Epithelial cell of proximal tubule (primary cell): ENCODE measurements at regions not wholly inside any gene's neighbourhood (a gene's known extent, or its start where the extent isn't known, plus 50 kb on each side); places are given as distances from the start of the nearest gene placed in this dataset.

Source experiments
- DNase-seq: peaks from one replicate; pipeline ENCODE4 v3.0.0-alpha.2; 2011; ENCODE audit warnings: low read depth
- H3K4me3 ChIP-seq: 2 replicates; pipeline ENCODE4 v1.5.1; 2011; ENCODE audit warnings: low read depth, mild to moderate bottlenecking, low read length
- TF ChIP-seq, protein P1 (sequence below): conservative IDR thresholded peaks from 2 replicates; pipeline ENCODE4 v1.5.1; 2012; ENCODE audit warnings: low read depth, mild to moderate bottlenecking, low read length

DNA sequence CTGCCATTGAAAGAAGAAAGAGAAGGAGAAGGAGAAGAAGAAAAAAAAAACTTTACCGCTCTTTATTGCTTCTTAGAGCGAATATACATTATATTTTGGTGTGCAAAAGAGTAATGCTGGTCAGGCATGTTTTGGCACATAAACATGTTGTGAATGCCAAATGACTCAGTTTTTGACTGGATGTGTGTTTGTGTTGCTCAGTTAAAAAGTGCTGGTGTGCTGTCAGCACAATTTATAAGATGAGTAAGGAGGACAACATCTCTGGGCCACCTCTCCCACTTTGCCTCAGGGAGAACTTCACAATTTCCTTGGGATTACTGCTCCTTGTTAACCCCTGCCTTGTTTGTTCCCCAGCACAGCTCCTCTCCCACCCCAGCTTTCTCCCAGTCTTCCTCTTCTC lies 584.8 kb downstream of the ETNK1 start:
- H3K4me3 ChIP-seq = no peak overlapping the region
- TF ChIP-seq, protein P1, sequence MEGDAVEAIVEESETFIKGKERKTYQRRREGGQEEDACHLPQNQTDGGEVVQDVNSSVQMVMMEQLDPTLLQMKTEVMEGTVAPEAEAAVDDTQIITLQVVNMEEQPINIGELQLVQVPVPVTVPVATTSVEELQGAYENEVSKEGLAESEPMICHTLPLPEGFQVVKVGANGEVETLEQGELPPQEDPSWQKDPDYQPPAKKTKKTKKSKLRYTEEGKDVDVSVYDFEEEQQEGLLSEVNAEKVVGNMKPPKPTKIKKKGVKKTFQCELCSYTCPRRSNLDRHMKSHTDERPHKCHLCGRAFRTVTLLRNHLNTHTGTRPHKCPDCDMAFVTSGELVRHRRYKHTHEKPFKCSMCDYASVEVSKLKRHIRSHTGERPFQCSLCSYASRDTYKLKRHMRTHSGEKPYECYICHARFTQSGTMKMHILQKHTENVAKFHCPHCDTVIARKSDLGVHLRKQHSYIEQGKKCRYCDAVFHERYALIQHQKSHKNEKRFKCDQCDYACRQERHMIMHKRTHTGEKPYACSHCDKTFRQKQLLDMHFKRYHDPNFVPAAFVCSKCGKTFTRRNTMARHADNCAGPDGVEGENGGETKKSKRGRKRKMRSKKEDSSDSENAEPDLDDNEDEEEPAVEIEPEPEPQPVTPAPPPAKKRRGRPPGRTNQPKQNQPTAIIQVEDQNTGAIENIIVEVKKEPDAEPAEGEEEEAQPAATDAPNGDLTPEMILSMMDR = no peak
- no peak for DNase-seq

DNA sequence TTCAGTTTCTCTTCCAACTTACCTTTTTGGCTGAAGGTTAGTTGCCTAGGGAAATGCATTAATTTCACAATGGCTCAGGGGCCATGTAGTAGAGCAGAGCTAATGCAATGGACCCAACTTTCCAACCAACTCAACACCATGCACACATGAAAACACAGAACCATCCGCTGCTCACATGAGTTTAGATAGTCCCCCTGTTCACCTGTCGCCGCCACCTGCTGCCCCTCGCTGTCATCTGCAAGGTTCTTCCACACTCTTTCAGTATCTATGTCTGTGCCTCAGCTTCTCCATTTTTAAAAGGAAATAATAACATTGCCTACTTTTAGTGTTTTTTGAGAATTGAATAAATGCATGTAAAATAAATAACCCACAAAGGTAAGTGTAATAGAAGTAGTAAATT lies 585.6 kb downstream of the ETNK1 start:
- TF ChIP-seq, protein P1 = no peak
- no peak for DNase-seq
- H3K4me3 ChIP-seq = no peak overlapping the region

DNA sequence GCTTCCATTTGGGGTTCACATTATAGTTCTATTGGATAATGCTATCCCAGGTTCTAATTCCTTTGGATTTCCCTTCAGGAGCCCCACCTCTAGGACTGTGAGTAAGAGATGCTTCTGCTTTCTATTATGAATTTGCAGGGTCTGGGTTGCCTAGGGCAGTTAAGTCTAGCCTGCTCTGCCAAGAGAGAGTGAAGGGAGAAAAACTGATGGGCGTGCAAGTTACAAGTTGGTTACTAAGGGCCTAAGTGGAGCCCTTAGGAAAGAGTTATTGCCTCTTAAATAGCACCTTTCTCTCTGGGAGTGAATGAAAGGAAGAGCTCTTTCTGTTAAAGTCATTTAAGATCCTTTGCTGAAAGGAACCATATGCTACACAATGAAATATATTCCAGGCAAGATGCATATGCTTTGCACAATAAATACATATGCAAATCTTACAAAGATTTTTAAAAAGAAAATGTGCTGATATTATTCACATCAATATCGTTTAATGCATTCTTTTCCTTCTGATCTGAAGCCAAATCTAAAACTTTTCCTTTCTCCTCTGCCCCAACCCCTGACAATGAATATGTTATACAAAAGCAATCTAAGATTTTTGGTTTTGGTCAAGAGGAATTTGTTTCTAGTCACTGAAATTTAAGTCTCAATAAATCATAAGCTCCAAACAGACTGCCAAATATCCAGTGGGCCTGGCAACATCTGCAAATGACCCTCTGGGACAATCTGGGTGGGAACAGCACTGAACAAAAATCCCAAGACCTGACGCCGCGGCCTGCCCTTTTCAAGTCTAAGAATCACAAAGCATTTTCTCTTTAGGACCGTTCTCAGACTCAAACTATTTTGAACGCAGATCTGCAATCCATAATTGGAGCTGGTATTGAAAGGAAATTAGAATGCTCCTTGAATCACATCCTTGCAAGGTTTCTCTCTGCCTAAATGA lies 586.7 kb downstream of the ETNK1 start:
- no peak overlapping the region for H3K4me3 ChIP-seq
- no peak for DNase-seq
- TF ChIP-seq, protein P1 = no peak

DNA sequence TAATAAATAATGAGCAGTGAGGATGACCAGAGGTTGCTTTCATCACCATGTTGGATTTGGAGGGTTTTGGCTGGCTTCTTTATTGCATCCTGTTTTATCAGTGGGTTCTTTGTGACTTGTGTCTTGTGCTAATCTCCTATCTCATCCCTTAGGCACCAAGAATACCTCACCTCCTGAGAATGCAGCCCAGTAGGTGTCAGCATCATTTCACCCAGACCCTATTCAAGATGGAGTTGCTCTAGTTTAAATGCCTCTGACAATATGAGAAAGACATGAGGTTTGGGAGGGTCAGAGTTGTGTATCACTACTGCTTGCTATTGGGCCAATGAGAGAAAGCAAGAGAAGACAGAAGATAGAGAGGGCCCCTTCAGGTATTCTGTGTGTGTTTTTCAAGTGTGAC lies 592.2 kb downstream of the ETNK1 start:
- no peak overlapping the region for H3K4me3 ChIP-seq
- DNase-seq = no peak
- TF ChIP-seq, protein P1 = peak; percentile 14

DNA sequence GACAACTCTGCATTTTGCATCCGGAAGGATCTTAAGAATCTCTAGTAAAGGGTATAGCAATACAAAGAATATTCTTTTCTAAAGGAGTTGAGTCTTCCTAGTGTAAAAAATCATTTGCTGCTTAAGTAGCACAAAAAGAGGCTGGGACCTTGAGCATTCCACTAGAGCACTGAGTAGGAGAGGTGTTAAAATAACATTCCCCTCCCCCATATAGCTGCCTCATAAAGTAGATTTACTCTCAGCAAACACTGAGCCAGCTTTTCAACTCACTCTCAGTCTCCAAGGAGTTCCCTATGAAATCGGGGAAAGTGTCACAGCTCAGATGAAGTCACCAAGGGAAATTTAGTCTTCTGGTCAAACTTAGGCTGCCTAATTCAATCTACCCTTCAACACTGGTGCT lies 592.7 kb downstream of the ETNK1 start:
- no peak for DNase-seq
- no peak overlapping the region for H3K4me3 ChIP-seq
- TF ChIP-seq, protein P1 = no peak

DNA sequence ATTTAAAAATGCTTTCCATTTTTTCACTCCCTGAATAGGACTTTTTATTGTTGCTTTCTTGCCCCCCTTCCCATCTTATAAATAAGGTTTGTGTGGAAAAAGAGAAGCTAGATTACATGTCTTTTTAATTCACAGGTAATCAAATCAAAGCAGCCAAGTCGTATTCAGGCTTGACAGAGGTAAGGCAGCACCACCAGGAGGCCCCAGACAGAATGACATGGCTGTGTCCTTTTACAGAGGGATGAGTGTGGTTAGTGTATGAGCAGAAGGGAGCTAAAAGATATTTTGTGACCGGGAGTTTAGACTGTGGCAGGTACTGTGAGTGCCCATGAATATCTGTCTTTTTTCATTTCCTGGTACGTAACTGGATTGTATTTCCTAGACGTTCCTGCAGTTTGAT lies 596.1 kb downstream of the ETNK1 start:
- H3K4me3 ChIP-seq = no peak overlapping the region
- TF ChIP-seq, protein P1 = peak; percentile 59
- DNase-seq = no peak

DNA sequence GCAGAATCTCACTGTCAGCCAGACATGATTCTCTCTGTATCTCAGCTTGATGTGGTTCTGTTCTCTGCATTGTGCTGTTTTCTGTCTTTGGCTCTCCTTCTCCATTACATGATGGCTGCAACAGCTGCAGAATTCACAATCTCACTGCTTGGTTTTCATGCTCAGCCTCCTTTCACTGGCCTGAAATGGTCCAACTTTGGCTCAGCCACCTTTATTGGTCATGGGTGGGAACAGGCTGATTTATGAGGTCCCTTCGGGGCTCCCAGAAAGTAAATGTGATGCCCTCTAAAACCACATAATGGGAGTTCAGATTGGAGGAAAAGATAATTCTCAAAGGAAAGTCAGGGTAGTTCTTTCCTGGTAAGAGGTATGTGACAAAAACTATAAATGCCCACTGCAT lies 597.0 kb downstream of the ETNK1 start:
- TF ChIP-seq, protein P1 = no peak
- no peak overlapping the region for H3K4me3 ChIP-seq
- no peak for DNase-seq
